Memory B cell (primary cell): ENCODE measurements at regions not wholly inside any gene's neighbourhood (a gene's known extent, or its start where the extent isn't known, plus 50 kb on each side); places are given as distances from the start of the nearest gene placed in this dataset.

Source experiments
- ATAC-seq: fragments of 150-1000 bp; cut with Tn5 transposase; 2 replicates; pipeline ENCODE4 v1.10.0; 2021; ENCODE audit warnings: low read depth, mild to moderate bottlenecking, moderate library complexity
- DNase-seq, 2 donors: peaks; one replicate each; pipeline ENCODE4 v3.0.0; 2022; ENCODE audit warnings: low spot score in 2 of 2
- H3K27ac Mint-ChIP-seq: one replicate; pipeline ENCODE4 v1.8.0; 2022; ENCODE audit warnings: mild to moderate bottlenecking, moderate library complexity, mixed read lengths
- H3K27me3 Mint-ChIP-seq: one replicate; pipeline ENCODE4 v1.8.0; 2022; ENCODE audit warnings: mixed read lengths
- H3K36me3 Mint-ChIP-seq: one replicate; pipeline ENCODE4 v1.8.0; 2022; ENCODE audit warnings: mild to moderate bottlenecking, mixed read lengths
- H3K4me1 Mint-ChIP-seq: one replicate; pipeline ENCODE4 v1.8.0; 2022; ENCODE audit warnings: mixed read lengths
- H3K4me3 Mint-ChIP-seq: one replicate; pipeline ENCODE4 v1.8.0; 2022; ENCODE audit warnings: mild to moderate bottlenecking, moderate library complexity, mixed read lengths
- H3K9me3 Mint-ChIP-seq: one replicate; pipeline ENCODE4 v1.8.0; 2022; ENCODE audit warnings: mixed read lengths

DNA sequence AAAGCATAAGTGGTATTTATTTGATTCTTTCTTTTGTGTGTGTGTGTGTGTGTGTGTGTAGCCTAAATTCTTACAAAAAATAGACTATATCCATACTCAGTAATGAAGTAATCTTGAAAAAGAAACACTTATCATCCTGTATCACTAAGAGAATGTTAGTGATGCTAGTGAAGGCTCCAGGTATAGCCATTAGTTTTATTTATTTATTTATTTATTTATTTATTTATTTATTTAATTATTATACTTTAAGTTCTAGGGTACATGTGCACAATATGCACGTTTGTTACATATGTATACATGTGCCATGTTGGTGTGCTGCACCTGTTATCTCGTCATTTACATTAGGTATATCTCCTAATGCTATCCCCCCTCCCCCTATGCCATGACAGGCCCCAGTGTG, 436.0 kb downstream of the HTR7 start:
- DNase-seq (no peak), ATAC-seq (no peak)
- H3K9me3 Mint-ChIP-seq = peaks cover 10% of the 10 kb centered on the region
- no peak overlapping the region for H3K4me3 Mint-ChIP-seq
- no peaks in the 10 kb centered on the region for H3K4me1 Mint-ChIP-seq
- no peak overlapping the region for H3K27ac Mint-ChIP-seq
- no peaks in the 10 kb centered on the region for H3K36me3 Mint-ChIP-seq
- H3K27me3 Mint-ChIP-seq = peaks cover 4% of the 10 kb centered on the region

DNA sequence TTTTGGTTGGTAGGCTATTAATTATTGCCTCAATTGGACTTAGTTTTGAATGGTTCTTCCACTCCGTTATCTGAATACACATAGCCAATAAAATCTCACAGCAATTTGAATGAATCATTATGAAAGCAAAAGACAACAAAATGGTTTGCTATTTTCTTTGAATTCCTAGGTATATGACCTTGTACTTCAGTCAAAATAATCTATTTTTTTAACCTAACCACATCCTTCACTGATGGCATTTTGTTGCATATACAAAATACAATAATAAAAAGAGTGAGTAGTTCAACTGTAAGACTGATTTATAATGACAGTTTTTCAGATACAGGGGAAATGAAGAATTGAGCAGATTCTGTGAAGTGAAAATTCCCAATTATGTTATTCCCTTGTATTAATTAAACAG, 433.1 kb downstream of the HTR7 start:
- no peaks in the 10 kb centered on the region for H3K4me1 Mint-ChIP-seq
- DNase-seq (no peak), ATAC-seq (no peak)
- peaks cover 10% of the 10 kb centered on the region for H3K9me3 Mint-ChIP-seq
- no peak overlapping the region for H3K27ac Mint-ChIP-seq
- peaks cover 4% of the 10 kb centered on the region for H3K27me3 Mint-ChIP-seq
- H3K4me3 Mint-ChIP-seq = no peak overlapping the region
- H3K36me3 Mint-ChIP-seq = no peaks in the 10 kb centered on the region

DNA sequence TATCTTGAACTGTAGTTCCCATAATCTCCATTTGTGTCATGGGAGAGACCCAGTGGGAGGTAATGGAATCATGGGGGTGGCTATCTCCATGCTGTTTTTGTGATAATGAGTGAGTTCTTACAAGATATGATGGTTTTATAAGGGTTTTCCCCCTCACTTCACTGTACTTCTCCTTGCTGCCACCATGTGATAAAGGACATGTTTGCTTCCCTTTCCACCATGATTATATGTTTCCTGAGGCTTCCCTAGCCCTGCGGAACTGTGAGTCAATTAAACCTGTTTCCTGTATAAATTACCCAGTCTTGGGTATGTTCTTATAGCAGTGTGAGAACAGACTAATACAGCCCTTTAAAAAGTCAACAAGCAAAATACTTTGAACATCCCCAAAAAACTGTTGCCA, 427.7 kb downstream of the HTR7 start:
- no peaks in the 10 kb centered on the region for H3K4me1 Mint-ChIP-seq

DNA sequence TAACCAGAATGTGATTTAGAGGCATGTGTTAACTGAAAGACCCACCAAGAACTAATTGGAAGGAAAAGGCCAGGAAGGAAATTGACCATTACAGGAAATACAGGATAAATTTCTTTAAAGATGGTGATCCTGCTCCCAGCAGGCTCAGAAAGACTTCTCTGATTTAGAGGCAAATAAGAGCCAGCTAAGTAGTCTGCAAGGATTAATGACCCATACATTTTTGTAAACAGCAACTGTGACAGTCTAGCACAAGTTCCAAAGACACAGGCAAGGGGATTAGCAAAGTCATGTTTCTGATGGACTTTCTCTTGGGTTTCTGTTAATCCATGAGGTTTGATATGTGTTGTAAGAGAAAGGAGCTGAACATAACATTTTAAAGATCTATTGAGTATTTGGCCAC, 425.0 kb downstream of the HTR7 start:
- no peak for DNase-seq
- H3K36me3 Mint-ChIP-seq = no peaks in the 10 kb centered on the region

More for the DNA sequence above, 427.7 kb downstream of the HTR7 start:
- Mint-ChIP-seq H3K27ac (no peak overlapping the region), H3K4me3 (no peak overlapping the region), H3K27me3 (peaks cover 4% of the 10 kb centered on the region), H3K9me3 (peaks cover 3% of the 10 kb centered on the region), H3K36me3 (no peaks in the 10 kb centered on the region)
- DNase-seq = no peak
- no peak for ATAC-seq

DNA sequence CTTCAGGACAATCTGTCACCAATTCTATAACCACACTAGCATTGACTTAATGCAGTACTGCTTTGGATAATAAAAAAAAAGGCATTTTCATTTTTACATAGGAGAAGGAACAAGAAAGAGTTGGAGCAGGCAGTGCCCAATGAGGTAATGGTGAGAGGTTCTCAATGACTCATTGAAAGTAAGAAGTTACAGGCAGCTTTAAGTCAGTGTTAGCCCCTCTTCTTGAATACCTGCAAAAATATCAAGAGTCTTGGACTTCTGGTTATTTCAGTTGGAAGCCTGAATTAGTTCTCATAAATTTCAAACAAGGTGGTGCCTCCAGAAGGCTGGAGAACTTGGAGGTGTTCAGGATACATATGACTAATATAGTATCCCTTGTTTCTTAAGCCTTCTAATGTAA, 422.5 kb downstream of the HTR7 start:
- Mint-ChIP-seq H3K4me1 (no peaks in the 10 kb centered on the region), H3K27ac (no peak overlapping the region), H3K4me3 (no peak overlapping the region), H3K36me3 (no peaks in the 10 kb centered on the region), H3K9me3 (peaks cover under 1% of the 10 kb centered on the region), H3K27me3 (peaks cover 2% of the 10 kb centered on the region)
- ATAC-seq (no peak), DNase-seq (no peak)

More for the DNA sequence above, 425.0 kb downstream of the HTR7 start:
- Mint-ChIP-seq H3K9me3 (no peaks in the 10 kb centered on the region), H3K27me3 (peaks cover 2% of the 10 kb centered on the region), H3K27ac (no peak overlapping the region), H3K4me1 (no peaks in the 10 kb centered on the region), H3K4me3 (no peak overlapping the region)
- ATAC-seq = no peak

DNA sequence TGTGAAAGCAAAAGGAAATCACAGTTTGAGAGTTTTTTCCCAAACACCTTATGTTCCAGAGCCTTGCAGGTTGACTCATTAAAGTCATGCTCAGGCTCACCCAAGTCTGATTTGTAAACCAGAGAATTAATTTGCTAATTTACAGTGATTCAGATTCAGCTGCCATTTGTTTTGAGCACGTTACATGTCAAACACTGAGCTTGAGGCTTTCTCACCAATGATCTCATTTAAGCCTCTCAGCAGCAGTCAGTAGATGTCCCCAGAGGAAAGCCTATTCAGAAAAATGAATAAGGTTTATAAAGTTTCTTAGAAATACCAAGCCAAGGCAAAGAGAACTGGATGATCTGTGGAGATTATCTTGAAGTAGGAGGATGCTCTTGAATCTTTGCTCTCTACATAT, 420.4 kb downstream of the HTR7 start:
- ATAC-seq (no peak), DNase-seq (no peak)
- no peak overlapping the region for H3K27ac Mint-ChIP-seq
- H3K4me3 Mint-ChIP-seq = no peak overlapping the region
- H3K36me3 Mint-ChIP-seq = peaks cover 2% of the 10 kb centered on the region
- H3K27me3 Mint-ChIP-seq = peaks cover 2% of the 10 kb centered on the region
- peaks cover 11% of the 10 kb centered on the region for H3K9me3 Mint-ChIP-seq
- no peaks in the 10 kb centered on the region for H3K4me1 Mint-ChIP-seq

DNA sequence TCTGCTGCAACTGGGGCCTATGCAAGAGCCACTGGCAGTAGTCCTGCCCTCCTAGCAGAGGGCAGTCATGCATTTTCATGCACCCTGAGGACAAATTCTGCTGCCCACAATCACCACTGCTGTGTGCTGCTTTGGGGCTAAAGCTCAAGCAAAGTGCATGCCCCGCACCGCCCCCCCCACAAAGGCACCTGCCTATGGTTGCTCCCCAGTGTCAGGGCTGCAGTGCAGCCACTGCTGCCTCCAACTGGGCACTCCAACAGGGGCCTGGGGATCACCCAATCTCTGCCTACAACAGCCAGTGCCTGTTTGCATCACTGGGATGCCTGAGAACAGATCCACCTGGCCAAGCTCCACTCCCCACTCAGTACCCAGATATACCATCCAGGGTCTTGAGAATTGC, 417.0 kb downstream of the HTR7 start:
- DNase-seq (no peak), ATAC-seq (no peak)
- Mint-ChIP-seq H3K27ac (no peak overlapping the region), H3K9me3 (peaks cover 19% of the 10 kb centered on the region), H3K4me3 (no peak overlapping the region), H3K4me1 (no peaks in the 10 kb centered on the region), H3K27me3 (no peaks in the 10 kb centered on the region), H3K36me3 (peaks cover 2% of the 10 kb centered on the region)

DNA sequence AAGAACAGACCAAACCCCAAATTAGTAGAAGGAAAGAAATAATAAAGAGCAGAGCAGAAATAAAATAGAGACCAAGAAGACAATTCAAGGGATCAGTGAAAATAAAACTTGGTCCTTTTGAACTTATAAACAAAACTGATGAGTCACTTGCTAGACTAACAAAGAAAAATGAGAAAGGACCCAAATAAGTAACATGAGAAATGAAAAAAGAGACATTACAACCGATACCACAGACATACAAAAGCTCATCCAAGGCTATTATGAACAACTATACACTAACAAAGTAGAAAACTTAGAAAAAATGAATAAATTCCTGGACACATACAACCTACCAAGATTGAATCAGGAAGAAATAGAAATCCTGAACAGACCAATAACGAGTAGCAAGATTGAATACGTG, 414.5 kb downstream of the HTR7 start:
- H3K27ac Mint-ChIP-seq = no peak overlapping the region
- H3K4me1 Mint-ChIP-seq = no peaks in the 10 kb centered on the region
- H3K36me3 Mint-ChIP-seq = peaks cover 2% of the 10 kb centered on the region
- no peak for ATAC-seq
- peaks cover 21% of the 10 kb centered on the region for H3K9me3 Mint-ChIP-seq
- DNase-seq = no peak
- no peak overlapping the region for H3K4me3 Mint-ChIP-seq
- H3K27me3 Mint-ChIP-seq = no peaks in the 10 kb centered on the region

DNA sequence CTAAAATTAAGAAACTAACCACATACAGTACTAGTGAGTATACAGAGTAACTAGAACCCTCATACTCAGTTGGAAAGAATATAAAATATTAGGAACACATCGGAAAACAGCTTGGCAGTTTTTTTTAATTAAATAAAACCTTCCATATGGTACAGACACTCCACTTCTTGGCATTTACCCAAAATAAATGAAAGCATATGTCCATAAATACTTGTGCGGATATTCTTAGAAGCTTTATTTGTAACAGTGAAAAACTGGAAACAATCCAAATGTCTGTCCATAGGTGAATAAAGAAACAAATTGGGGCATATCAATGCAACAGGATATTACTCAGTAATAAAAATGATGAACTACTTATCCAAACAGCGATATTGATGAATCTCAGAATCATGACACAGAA, 410.0 kb downstream of the HTR7 start:
- Mint-ChIP-seq H3K36me3 (no peaks in the 10 kb centered on the region), H3K27me3 (no peaks in the 10 kb centered on the region), H3K9me3 (peaks cover 7% of the 10 kb centered on the region), H3K4me1 (no peaks in the 10 kb centered on the region), H3K27ac (no peak overlapping the region), H3K4me3 (no peak overlapping the region)
- no peak for DNase-seq
- no peak for ATAC-seq

DNA sequence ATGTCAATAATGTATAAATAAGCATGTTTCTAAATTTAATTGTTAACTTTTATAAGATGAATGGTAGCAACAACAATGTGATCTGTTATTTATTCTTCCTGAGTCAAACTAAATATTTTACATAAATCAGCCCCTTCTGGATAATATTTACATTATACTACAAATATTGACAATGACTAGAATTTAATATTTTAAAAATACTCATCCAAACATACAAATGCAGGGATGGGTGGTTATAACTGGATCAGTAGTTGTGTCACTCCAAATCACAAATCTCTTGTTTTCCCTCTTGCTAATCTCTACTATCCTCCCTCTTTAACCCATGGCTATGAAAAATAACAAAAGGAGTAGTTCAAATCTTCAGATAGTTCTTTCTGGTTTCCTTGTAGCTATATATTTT, 407.0 kb downstream of the HTR7 start:
- Mint-ChIP-seq H3K9me3 (peaks cover 2% of the 10 kb centered on the region), H3K4me1 (no peaks in the 10 kb centered on the region), H3K36me3 (no peaks in the 10 kb centered on the region), H3K27me3 (no peaks in the 10 kb centered on the region), H3K27ac (no peak overlapping the region), H3K4me3 (no peak overlapping the region)
- DNase-seq (no peak), ATAC-seq (no peak)

DNA sequence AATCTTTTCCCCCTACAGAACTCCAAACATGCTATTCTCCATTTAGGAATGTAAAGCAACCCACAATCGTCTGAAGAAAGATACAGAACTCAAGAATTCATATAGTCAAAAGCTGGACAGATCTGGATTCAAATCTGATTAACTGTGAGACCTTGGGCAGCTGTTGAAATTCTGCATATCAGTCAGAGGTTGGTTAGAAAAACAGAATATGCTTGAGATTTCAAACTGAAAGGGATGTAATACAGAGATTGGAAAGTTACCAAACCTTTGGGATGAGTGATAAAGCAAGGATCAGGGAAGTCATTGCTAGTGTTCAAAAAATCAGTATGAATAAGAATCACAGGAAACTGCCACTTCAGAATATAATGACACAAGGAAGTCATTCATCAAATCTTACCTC, 406.6 kb downstream of the HTR7 start:
- Mint-ChIP-seq H3K4me1 (no peaks in the 10 kb centered on the region), H3K36me3 (no peaks in the 10 kb centered on the region), H3K27ac (no peak overlapping the region), H3K27me3 (no peaks in the 10 kb centered on the region), H3K4me3 (no peak overlapping the region), H3K9me3 (no peaks in the 10 kb centered on the region)
- ATAC-seq (no peak), DNase-seq (no peak)

DNA sequence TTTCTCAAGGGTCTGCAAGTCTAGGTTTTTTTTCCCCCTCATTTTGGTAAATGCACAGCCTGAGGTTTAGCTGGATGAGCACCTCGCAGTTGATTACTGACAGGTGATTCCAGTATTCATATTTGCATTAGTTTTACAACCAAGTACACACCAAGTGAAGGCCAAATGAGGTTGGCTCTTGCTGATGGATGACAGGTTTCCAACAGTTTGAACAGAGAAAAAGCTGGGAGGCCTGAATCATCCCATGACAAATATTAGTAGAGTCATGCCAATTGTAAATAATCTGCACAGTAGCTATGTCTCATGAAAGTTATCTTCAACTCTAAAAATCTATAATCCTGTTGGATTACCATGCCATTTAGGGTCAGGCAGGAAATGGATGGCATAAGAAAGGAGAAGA, 399.8 kb downstream of the HTR7 start:
- Mint-ChIP-seq H3K27ac (no peak overlapping the region), H3K4me3 (no peak overlapping the region), H3K36me3 (no peaks in the 10 kb centered on the region), H3K4me1 (no peaks in the 10 kb centered on the region), H3K27me3 (no peaks in the 10 kb centered on the region), H3K9me3 (no peaks in the 10 kb centered on the region)
- DNase-seq (no peak), ATAC-seq (no peak)

DNA sequence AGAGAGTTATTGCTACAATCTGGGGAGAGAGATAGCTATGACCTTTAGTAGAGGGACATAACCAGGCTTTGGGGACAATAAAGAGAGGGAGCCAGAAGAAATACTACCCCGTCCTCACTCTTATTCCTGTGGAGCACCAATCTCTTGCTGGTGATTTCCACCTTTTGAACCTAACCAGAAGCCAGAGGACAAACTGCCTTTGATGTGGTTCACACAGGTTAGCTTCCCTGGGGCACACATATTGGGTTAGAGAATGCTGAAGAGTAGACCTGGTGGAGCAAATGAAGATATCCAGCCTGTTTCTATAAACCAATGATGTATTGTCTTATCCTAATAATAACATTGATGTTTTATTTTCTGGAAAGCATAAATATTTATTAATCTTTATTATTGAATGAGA, 399.3 kb downstream of the HTR7 start:
- Mint-ChIP-seq H3K4me1 (no peaks in the 10 kb centered on the region), H3K4me3 (no peak overlapping the region), H3K27ac (no peak overlapping the region), H3K9me3 (no peaks in the 10 kb centered on the region), H3K27me3 (no peaks in the 10 kb centered on the region), H3K36me3 (no peaks in the 10 kb centered on the region)
- DNase-seq = no peak
- ATAC-seq = no peak

DNA sequence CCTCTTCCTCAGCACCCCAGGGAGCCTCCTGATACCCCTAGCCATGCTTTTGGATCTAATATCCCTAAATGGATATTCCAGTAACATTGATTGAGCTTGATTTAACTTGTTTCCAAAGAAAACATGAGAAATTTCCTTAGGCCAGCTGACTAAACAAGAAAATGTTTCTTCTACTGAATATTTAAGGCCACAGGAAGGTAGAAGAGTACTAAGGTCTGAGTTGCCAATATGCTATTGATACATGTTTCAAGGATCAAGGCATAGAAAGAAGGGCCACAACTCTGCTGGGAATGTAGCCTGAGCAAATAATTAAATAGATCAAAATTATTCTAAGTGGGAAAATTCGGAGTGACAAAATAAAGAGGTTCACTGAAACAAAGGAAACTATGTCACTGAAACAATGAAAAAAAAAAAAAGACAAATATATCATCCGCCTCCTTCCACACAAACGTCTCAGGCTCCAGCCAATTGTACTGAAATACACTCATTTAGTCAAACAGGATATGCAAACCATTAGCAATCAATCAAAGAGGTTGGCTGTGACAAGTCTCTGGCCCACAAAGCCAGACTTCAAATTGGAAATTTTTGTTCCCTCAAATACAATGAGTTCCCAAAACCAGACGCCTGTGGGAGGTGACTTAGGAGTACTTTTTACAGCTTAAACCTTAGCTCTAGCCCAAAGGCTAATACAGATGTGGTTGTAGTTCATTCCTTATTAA, 396.2 kb downstream of the HTR7 start:
- DNase-seq (no peak), ATAC-seq (no peak)
- no peak overlapping the region for H3K4me3 Mint-ChIP-seq
- no peaks in the 10 kb centered on the region for H3K27me3 Mint-ChIP-seq
- no peak overlapping the region for H3K27ac Mint-ChIP-seq
- no peaks in the 10 kb centered on the region for H3K9me3 Mint-ChIP-seq
- H3K36me3 Mint-ChIP-seq = no peaks in the 10 kb centered on the region
- H3K4me1 Mint-ChIP-seq = no peaks in the 10 kb centered on the region

DNA sequence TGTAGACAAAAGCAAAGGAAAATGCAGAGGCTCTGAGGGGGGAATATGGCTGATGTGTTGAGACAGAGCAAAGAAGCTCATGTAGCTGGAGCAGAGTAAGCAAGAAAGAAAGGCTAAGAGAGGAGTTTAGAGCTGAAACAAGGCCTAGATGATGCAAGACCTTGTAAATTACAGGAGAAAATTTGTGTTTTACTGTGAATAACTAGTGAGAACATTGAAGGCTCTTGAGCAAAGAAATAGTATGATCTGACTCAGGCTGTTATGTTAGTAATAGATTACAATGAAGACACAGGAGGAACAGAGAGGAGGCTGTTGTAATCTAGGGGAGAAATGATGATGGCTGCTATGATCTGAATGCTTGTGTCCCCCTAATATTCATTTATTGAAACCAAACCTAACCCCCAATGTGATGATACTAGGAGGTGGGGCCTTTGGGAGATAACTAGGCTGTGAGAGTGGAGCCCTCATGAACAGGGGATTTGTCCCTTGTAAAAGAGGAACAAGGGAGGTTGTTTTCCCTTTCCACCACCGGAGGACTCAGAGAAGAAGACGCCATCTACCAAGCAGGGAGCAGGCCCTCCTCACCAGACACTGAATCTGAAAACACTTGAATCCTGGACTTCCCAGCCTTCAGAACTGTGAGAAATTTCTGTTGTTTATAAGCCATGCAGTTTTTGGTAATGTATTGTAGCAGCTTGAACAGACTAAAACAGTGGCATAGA, 394.9 kb downstream of the HTR7 start:
- H3K27ac Mint-ChIP-seq = no peak overlapping the region
- H3K27me3 Mint-ChIP-seq = no peaks in the 10 kb centered on the region
- H3K4me3 Mint-ChIP-seq = no peak overlapping the region
- no peaks in the 10 kb centered on the region for H3K36me3 Mint-ChIP-seq
- no peaks in the 10 kb centered on the region for H3K4me1 Mint-ChIP-seq
- H3K9me3 Mint-ChIP-seq = no peaks in the 10 kb centered on the region
- ATAC-seq (no peak), DNase-seq (no peak)
